ENCODE measurements at regions not wholly inside any gene's neighbourhood (a gene's known extent, or its start where the extent isn't known, plus 50 kb on each side); places are given as distances from the start of the nearest gene placed in this dataset.

GRCh38 chr4:96955226-96955625 lies 1115.3 kb downstream of the PDHA2 start:
- no peak for TF ChIP-seq CTCF (IDR thresholded peaks at IDR 0.05)
- no peak for TF ChIP-seq POLR2A (IDR thresholded peaks at IDR 0.05)

All from suprapubic skin (tissue), 3 donors.